Psoas muscle (tissue), 7 donors: ENCODE measurements at regions not wholly inside any gene's neighbourhood (a gene's known extent, or its start where the extent isn't known, plus 50 kb on each side); places are given as distances from the start of the nearest gene placed in this dataset.

Source experiments
- ATAC-seq, 4 donors: fragments of 200-7000 bp; cut with Tn5 transposase; one replicate each; pipeline ENCODE4 v1.9.1; 2020; ENCODE audit warnings: moderate library complexity in 3 of 4, mild to moderate bottlenecking in 2 of 4
- DNase-seq, 2 donors: peaks; one replicate each; pipeline ENCODE4 v3.0.0-alpha.2; 2020
- H3K27ac ChIP-seq: fragments of 200-600 bp; one replicate; pipeline ENCODE4 v1.8.0; 2022
- H3K27me3 ChIP-seq, 3 donors: fragments of 200-600 bp in 1 of 3; one replicate each; pipeline versions ENCODE4 v1.6.1 to v1.8.0; 2013 to 2022; ENCODE audit warnings: low read length in 2 of 3, mild to moderate bottlenecking in 2 of 3, moderate library complexity in 1 of 3; ENCODE audit not compliant: insufficient read depth in 3 of 3
- H3K36me3 ChIP-seq, 2 donors: fragments of 200-600 bp in 1 of 2; one replicate each; pipeline versions ENCODE4 v1.6.1 to v1.8.0; 2013 to 2022; ENCODE audit warnings: low read depth in 1 of 2, mild to moderate bottlenecking in 1 of 2, moderate library complexity in 1 of 2; ENCODE audit not compliant: insufficient read depth in 1 of 2
- H3K4me1 ChIP-seq: fragments of 200-600 bp; one replicate; pipeline ENCODE4 v1.8.0; 2022
- H3K4me3 ChIP-seq: fragments of 200-600 bp; one replicate; pipeline ENCODE4 v1.8.0; 2022; ENCODE audit warnings: mild to moderate bottlenecking
- H3K9me3 ChIP-seq: fragments of 200-600 bp; one replicate; pipeline ENCODE4 v1.8.0; 2022
- CTCF ChIP-seq: fragments of 200-600 bp; IDR thresholded peaks from one replicate; pipeline ENCODE4 v1.8.0; 2022; ENCODE audit warnings: antibody characterized with exemption
- WGBS, 3 donors: extraction: QIAGEN DNeasy Blood & Tissue Kit; methylation state at CpG; one replicate each; pipeline versions ENCODE4 v1.1.6 to v1.1.7; 2013; 5-methylcytosine and 5-hydroxymethylcytosine counted together
- intact Hi-C, 2 donors: fragments of 100-400 bp; cut with DNase I; formaldehyde crosslinking; loops; one replicate each; pipeline versions ENCODE4 v1.11.0 to v1.14.2; 2022
- donor health status: healthy with polysubstance abuse.
- donor health status: DM: no; HTN: no; CAD: no; lungs with moderate emphysema.
- donor health status: Bipolar disorder and iron deficiency.
- donor health status: healthy.
- donor health status: DM: yes; HTN: yes; CAD: no.
- donor health status: DM: no; HTN: no; CAD: no.
- donor health status: DM: yes; HTN: yes; CAD: no.

GRCh38 chr16:65429504-65430181 is 307.8 kb upstream of the CDH11 start:
- TF ChIP-seq CTCF: no peak
- Histone ChIP-seq H3K36me3 (no peaks in the 10 kb centered on the region), H3K27ac (no peak overlapping the region), H3K4me1 (no peaks in the 10 kb centered on the region), H3K27me3 (peaks cover 0 to 2% (median 0%) of the 10 kb centered on the region in 3 donors), H3K9me3 (no peaks in the 10 kb centered on the region), H3K4me3 (no peak overlapping the region)
- intact Hi-C loops: no loop called here
- WGBS, 3 donors: 73 to 77% (median 76%) methylated on average over 10 of the region's 10 CpGs
- ATAC-seq (no peak), DNase-seq (no peak)

GRCh38 chr16:65426484-65426883 is 304.6 kb upstream of the CDH11 start:
- ATAC-seq (no peak), DNase-seq (no peak)
- intact Hi-C loops: no loop called here
- Histone ChIP-seq H3K4me1 (no peaks in the 10 kb centered on the region), H3K4me3 (no peak overlapping the region), H3K9me3 (no peaks in the 10 kb centered on the region), H3K36me3 (no peaks in the 10 kb centered on the region), H3K27me3 (peaks cover 0 to 3% (median 2%) of the 10 kb centered on the region in 3 donors), H3K27ac (no peak overlapping the region)
- 85 to 93% (median 91%) methylated on average over 1 of the region's 1 CpG for WGBS, 3 donors
- no peak for TF ChIP-seq CTCF

- WGBS, 3 donors: 91 to 94% (median 93%) methylated on average over 4 of the region's 4 CpGs
- Histone ChIP-seq H3K9me3 (no peaks in the 10 kb centered on the region), H3K27me3 (peaks cover 0 to 3% (median 0%) of the 10 kb centered on the region in 3 donors), H3K36me3 (no peaks in the 10 kb centered on the region), H3K27ac (no peak overlapping the region), H3K4me3 (no peak overlapping the region), H3K4me1 (no peaks in the 10 kb centered on the region)
- TF ChIP-seq CTCF: no peak
- intact Hi-C loops: no loop called here
- DNase-seq: no peak
- ATAC-seq: no peak
These were observed 301.1 kb upstream of the CDH11 start for GRCh38 chr16:65422934-65423333.

- Histone ChIP-seq H3K4me3 (no peak overlapping the region), H3K27me3 (peaks cover 0 to 3% (median under 1%) of the 10 kb centered on the region in 3 donors), H3K9me3 (no peaks in the 10 kb centered on the region), H3K27ac (no peak overlapping the region), H3K36me3 (no peaks in the 10 kb centered on the region), H3K4me1 (no peaks in the 10 kb centered on the region)
- intact Hi-C loops: no loop called here
- no peak for DNase-seq
- no peak for TF ChIP-seq CTCF
- ATAC-seq: no peak
- WGBS, 3 donors: 73 to 86% (median 85%) methylated on average over 2 of the region's 2 CpGs
These were observed 299.7 kb upstream of the CDH11 start for GRCh38 chr16:65421596-65421995.

- ATAC-seq (no peak), DNase-seq (no peak)
- TF ChIP-seq CTCF: no peak
- H3K27ac ChIP-seq: no peak overlapping the region
- 67 to 75% (median 68%) methylated on average over 6 of the region's 6 CpGs for WGBS, 3 donors
- H3K36me3 ChIP-seq: no peaks in the 10 kb centered on the region
- no peak overlapping the region for H3K4me3 ChIP-seq
- peaks cover 0 to 4% (median 0%) of the 10 kb centered on the region in 3 donors for H3K27me3 ChIP-seq
- no peaks in the 10 kb centered on the region for H3K4me1 ChIP-seq
- intact Hi-C loops: no loop called here
- H3K9me3 ChIP-seq: no peaks in the 10 kb centered on the region
These were observed 296.6 kb upstream of the CDH11 start for GRCh38 chr16:65418435-65418834.
